ENCODE measurements at regions not wholly inside any gene's neighbourhood (a gene's known extent, or its start where the extent isn't known, plus 50 kb on each side); places are given as distances from the start of the nearest gene placed in this dataset.

DNA sequence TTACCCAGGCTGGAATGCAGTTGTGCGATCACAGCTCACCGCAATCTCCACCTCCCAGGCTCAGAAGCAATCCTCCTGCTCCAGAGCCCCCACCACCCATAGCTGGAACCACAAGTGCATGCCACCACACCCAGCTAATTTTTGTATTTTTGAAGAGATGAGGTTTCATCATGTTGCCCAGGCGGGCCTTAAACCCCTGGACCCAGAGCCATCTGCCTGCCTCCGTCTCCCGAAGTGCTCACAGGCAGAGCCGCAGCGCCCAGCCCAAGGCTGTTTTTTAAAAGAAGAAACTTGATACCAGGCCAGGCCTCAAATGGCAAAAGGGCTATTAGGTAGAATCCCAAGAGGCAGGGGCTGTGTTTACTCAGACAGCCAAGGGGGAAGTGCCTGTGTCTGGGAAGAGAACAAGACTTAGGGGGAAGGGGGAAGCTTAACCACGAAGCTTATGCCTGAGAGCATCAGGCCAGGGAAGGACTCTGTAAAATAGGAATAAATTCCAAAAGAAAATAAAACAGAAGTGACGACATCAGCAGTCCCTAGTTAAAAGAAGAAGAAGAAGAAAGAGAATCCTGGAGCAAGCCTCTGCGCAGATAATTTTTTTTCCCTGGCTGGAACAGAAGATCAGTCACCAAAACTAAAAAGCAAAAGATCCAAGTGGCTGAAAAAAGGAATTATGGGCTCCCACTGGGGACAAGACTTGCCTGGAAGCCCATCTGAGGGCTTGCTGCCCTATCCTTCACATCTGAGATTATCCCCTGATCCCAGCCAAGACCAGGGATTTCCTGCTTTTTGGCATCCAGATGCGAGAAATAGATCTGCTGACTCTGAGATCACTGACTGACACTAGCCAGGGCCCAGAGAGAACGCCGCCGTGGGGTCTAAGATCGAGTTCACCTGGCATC is 170.5 kb downstream of the NDUFA12 start:
- intact Hi-C loops (cut with DNase I): no loop called here
- Histone ChIP-seq H3K27ac (peak overlapping the region; percentile 60), H3K36me3 (no peaks in the 10 kb centered on the region), H3K9me3 (no peaks in the 10 kb centered on the region), H3K27me3 (ENCODE audit: low read depth) (no peaks in the 10 kb centered on the region), H3K4me1 (peaks cover 33% of the 10 kb centered on the region), H3K4me3 (no peak overlapping the region)
- TF ChIP-seq, protein P1, sequence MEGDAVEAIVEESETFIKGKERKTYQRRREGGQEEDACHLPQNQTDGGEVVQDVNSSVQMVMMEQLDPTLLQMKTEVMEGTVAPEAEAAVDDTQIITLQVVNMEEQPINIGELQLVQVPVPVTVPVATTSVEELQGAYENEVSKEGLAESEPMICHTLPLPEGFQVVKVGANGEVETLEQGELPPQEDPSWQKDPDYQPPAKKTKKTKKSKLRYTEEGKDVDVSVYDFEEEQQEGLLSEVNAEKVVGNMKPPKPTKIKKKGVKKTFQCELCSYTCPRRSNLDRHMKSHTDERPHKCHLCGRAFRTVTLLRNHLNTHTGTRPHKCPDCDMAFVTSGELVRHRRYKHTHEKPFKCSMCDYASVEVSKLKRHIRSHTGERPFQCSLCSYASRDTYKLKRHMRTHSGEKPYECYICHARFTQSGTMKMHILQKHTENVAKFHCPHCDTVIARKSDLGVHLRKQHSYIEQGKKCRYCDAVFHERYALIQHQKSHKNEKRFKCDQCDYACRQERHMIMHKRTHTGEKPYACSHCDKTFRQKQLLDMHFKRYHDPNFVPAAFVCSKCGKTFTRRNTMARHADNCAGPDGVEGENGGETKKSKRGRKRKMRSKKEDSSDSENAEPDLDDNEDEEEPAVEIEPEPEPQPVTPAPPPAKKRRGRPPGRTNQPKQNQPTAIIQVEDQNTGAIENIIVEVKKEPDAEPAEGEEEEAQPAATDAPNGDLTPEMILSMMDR (IDR thresholded peaks at IDR 0.05): no peak
- DNase-seq (no peak), ATAC-seq (peak; percentile 50 to 54)

DNA sequence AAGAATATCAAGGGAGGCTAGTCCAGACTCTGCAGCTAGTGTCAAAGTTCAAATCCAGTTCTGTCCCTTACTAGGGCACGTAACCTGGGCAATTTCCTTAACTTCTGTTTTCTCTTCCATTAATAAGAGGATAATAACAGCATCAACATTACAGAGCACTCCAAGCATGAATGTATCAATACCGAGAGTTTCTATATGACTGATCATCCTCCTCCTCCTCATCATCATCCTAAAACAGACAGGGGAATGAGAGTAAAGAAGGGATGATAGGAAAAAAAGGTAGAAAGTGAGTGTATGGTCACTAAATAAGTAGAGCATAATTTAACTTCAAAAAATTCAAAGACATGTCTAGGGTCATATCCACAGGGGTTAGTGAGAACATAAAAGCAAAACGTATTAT is 171.4 kb downstream of the NDUFA12 start:
- H3K27me3 ChIP-seq (ENCODE audit: low read depth): no peaks in the 10 kb centered on the region
- no peaks in the 10 kb centered on the region for H3K36me3 ChIP-seq
- H3K4me3 ChIP-seq: no peak overlapping the region
- no peak for ATAC-seq
- no peak overlapping the region for H3K27ac ChIP-seq
- peaks cover 33% of the 10 kb centered on the region for H3K4me1 ChIP-seq
- H3K9me3 ChIP-seq: no peaks in the 10 kb centered on the region
- TF ChIP-seq, protein P1 (IDR thresholded peaks at IDR 0.05): no peak
- intact Hi-C loops (cut with DNase I): no loop called here
- DNase-seq: no peak

DNA sequence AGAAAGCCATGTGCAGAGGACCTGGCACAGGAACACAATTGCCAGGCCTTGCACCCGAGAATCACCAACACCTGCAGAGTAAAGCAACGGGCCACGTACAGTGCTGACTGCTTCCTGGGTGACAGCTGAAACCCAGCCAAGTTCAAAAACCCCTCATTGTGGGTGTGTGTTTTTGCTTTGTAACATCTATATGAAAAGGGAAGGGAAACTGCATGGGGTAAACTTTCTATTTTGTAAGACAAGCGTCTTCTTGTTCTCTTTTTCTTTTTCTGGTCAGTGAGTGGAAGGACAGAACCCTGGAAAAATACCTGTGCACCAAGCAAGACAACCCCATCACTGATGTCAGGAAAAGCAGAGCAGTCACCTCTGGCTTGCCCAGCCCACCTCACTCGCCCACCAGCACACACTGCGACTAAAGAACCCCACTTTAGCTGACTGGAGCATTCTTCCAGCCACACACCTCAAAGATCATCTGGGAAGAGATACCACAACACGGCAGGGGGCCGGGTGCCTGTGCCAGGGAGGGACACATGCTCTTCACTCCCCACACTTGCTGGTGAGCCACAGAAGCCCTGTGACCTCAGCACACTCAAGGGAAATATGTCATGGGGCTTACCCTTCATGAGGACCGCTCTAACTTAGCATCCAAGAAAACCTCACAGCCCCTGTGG is 172.3 kb downstream of the NDUFA12 start:
- H3K27me3 ChIP-seq (ENCODE audit: low read depth): no peaks in the 10 kb centered on the region
- H3K27ac ChIP-seq: no peak overlapping the region
- DNase-seq (no peak), ATAC-seq (peak; percentile 55 to 77)
- H3K36me3 ChIP-seq: no peaks in the 10 kb centered on the region
- H3K4me3 ChIP-seq: no peak overlapping the region
- TF ChIP-seq, protein P1 (IDR thresholded peaks at IDR 0.05): no peak
- intact Hi-C loops (cut with DNase I): no loop called here
- no peaks in the 10 kb centered on the region for H3K9me3 ChIP-seq
- H3K4me1 ChIP-seq: peaks cover 33% of the 10 kb centered on the region

DNA sequence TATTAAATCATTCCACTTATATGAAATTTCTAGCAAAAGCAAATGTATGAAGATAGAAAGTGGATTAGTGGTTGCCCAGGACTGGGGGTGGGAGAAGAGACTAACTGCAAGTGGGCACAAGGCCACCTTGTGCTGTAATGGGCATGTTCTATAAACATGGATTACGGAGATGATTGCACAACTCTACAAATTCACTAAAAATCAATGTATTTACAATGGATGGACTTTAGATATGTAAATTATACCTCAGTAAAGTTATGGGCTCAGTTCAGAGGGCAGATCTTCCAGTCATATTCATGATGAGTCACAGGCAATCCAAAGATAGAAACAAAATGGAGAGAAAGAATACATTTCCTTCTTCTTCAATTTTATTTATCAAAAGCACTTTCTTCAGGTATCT is 173.9 kb downstream of the NDUFA12 start:
- Histone ChIP-seq H3K36me3 (no peaks in the 10 kb centered on the region), H3K4me1 (peaks cover 33% of the 10 kb centered on the region), H3K27me3 (ENCODE audit: low read depth) (no peaks in the 10 kb centered on the region), H3K4me3 (no peak overlapping the region), H3K9me3 (no peaks in the 10 kb centered on the region), H3K27ac (no peak overlapping the region)
- TF ChIP-seq, protein P1 (IDR thresholded peaks at IDR 0.05): no peak
- DNase-seq: no peak
- intact Hi-C loops (cut with DNase I): no loop called here
- ATAC-seq: no peak

DNA sequence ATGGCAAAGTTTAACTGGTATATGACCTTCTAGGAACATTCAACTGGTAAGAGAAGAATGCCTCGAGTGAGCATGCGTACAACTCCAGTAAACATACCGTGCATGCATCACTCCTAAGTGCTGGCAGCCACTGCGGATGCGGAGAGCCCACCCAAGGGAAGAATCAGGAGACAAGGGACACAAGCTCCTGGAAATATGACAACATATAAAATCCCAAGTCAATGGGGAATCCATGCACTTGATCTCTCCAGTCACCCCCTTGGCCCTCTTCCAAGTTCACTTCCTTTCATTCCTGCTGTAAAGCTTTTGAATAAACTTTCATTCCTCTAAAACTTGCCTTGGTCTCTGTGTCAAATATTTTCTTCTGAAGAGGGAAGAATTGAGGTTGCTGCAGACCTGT is 168.7 kb upstream of the TMCC3 start:
- intact Hi-C loops (cut with DNase I): no loop called here
- peaks cover 4% of the 10 kb centered on the region for H3K9me3 ChIP-seq
- no peaks in the 10 kb centered on the region for H3K36me3 ChIP-seq
- ATAC-seq (no peak), DNase-seq (no peak)
- H3K27ac ChIP-seq: no peak overlapping the region
- peaks cover 4% of the 10 kb centered on the region for H3K27me3 ChIP-seq (ENCODE audit: low read depth)
- no peaks in the 10 kb centered on the region for H3K4me1 ChIP-seq
- H3K4me3 ChIP-seq: no peak overlapping the region
- TF ChIP-seq, protein P1 (IDR thresholded peaks at IDR 0.05): no peak

All from lower lobe of right lung (tissue), 2 donors.